Smooth muscle cell (in vitro differentiated cells): ENCODE measurements at regions not wholly inside any gene's neighbourhood (a gene's known extent, or its start where the extent isn't known, plus 50 kb on each side); places are given as distances from the start of the nearest gene placed in this dataset.

Source experiments
- DNase-seq: peaks from one replicate; lab custom pipeline; 2025; ENCODE audit not compliant: unreplicated experiment; lab: John Stamatoyannopoulos, UW
- H2AFZ ChIP-seq: fragments of 200-600 bp; sonication (generic); 2 replicates; pipeline ENCODE4 v1.6.0; 2016; ENCODE audit warnings: antibody characterized with exemption, low read depth, mild to moderate bottlenecking
- H3F3A ChIP-seq: fragments of 200-600 bp; sonication (generic); 2 replicates; pipeline ENCODE4 v1.6.0; 2017; ENCODE audit warnings: antibody characterized with exemption, low read depth
- H3K27ac ChIP-seq: fragments of 200-600 bp; sonication (generic); 2 replicates; pipeline ENCODE4 v1.5.1; 2016; ENCODE audit warnings: low read depth, mild to moderate bottlenecking
- H3K27me3 ChIP-seq: fragments of 200-600 bp; sonication (generic); 2 replicates; pipeline ENCODE4 v1.6.1; 2016; ENCODE audit warnings: low read depth, mild to moderate bottlenecking
- H3K36me3 ChIP-seq: fragments of 200-600 bp; sonication (generic); 2 replicates; pipeline ENCODE4 v1.5.1; 2016; ENCODE audit warnings: low read depth
- H3K4me1 ChIP-seq: fragments of 200-600 bp; sonication (generic); 2 replicates; pipeline ENCODE4 v1.5.1; 2016; ENCODE audit warnings: low read depth
- H3K4me2 ChIP-seq: fragments of 200-600 bp; sonication (generic); 2 replicates; pipeline ENCODE4 v1.6.0; 2016; ENCODE audit warnings: mild to moderate bottlenecking
- H3K4me3 ChIP-seq: fragments of 200-600 bp; sonication (generic); 2 replicates; pipeline ENCODE4 v1.5.1; 2016; ENCODE audit warnings: mild to moderate bottlenecking
- H3K79me2 ChIP-seq: fragments of 200-600 bp; sonication (generic); 2 replicates; pipeline ENCODE4 v1.6.0; 2016; ENCODE audit warnings: low read depth, mild to moderate bottlenecking
- H3K9ac ChIP-seq: fragments of 200-600 bp; sonication (generic); 2 replicates; pipeline ENCODE4 v1.6.0; 2016; ENCODE audit warnings: low read depth
- H3K9me3 ChIP-seq: fragments of 200-600 bp; sonication (generic); replicated peaks from 2 replicates; pipeline ENCODE4 v1.5.1; 2016; ENCODE audit warnings: low read depth
- H4K20me1 ChIP-seq: fragments of 200-600 bp; sonication (generic); 2 replicates; pipeline ENCODE4 v1.6.0; 2016; ENCODE audit warnings: low read depth
- WGBS: methylation state at CpG from one replicate; pipeline ENCODE4 v1.1.7; 2016; ENCODE audit warnings: low lambda C conversion rate; 5-methylcytosine and 5-hydroxymethylcytosine counted together
- TF ChIP-seq, protein P1 (sequence below): fragments of 200-600 bp; sonication (generic); IDR thresholded peaks from 2 replicates; pipeline ENCODE4 v1.5.1; 2017; ENCODE audit warnings: borderline replicate concordance, mild to moderate bottlenecking, antibody characterized with exemption; ENCODE audit not compliant: insufficient read depth, poor library complexity, severe bottlenecking

DNA sequence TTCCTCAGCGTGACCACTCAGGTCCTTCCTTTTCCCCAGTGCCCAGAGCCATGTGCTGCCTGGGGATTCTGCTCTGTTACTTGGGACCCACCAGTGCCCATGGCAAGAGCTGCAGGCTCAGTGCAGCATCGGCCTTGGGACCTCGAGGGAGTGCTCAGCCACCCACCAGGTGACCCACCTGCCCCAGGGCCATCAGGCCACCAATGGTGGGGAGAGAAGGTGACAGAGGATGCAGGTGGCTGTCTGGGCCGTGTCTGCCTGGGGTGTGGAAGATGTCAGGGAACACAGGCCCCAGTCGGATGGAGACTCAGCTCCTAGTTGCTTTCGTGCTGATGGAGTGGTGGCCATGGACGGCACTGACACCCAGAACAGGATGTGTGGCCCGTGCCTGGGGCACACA lies 104.7 kb upstream of the FAM20C start:
- H3F3A ChIP-seq: peaks cover 9% of the 10 kb centered on the region
- H3K4me2 ChIP-seq: no peak overlapping the region
- H2AFZ ChIP-seq: no peak overlapping the region
- H3K9me3 ChIP-seq: no peaks in the 10 kb centered on the region
- no peaks in the 10 kb centered on the region for H3K27me3 ChIP-seq
- no peak for DNase-seq
- peaks cover 31% of the 10 kb centered on the region for H3K4me1 ChIP-seq
- H3K36me3 ChIP-seq: no peaks in the 10 kb centered on the region
- H3K9ac ChIP-seq: no peak overlapping the region
- no peaks in the 10 kb centered on the region for H4K20me1 ChIP-seq
- 98% methylated on average over 8 of the region's 8 CpGs for WGBS
- H3K27ac ChIP-seq: no peak overlapping the region
- TF ChIP-seq, protein P1, sequence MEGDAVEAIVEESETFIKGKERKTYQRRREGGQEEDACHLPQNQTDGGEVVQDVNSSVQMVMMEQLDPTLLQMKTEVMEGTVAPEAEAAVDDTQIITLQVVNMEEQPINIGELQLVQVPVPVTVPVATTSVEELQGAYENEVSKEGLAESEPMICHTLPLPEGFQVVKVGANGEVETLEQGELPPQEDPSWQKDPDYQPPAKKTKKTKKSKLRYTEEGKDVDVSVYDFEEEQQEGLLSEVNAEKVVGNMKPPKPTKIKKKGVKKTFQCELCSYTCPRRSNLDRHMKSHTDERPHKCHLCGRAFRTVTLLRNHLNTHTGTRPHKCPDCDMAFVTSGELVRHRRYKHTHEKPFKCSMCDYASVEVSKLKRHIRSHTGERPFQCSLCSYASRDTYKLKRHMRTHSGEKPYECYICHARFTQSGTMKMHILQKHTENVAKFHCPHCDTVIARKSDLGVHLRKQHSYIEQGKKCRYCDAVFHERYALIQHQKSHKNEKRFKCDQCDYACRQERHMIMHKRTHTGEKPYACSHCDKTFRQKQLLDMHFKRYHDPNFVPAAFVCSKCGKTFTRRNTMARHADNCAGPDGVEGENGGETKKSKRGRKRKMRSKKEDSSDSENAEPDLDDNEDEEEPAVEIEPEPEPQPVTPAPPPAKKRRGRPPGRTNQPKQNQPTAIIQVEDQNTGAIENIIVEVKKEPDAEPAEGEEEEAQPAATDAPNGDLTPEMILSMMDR: no peak
- H3K4me3 ChIP-seq: no peak overlapping the region
- no peaks in the 10 kb centered on the region for H3K79me2 ChIP-seq

DNA sequence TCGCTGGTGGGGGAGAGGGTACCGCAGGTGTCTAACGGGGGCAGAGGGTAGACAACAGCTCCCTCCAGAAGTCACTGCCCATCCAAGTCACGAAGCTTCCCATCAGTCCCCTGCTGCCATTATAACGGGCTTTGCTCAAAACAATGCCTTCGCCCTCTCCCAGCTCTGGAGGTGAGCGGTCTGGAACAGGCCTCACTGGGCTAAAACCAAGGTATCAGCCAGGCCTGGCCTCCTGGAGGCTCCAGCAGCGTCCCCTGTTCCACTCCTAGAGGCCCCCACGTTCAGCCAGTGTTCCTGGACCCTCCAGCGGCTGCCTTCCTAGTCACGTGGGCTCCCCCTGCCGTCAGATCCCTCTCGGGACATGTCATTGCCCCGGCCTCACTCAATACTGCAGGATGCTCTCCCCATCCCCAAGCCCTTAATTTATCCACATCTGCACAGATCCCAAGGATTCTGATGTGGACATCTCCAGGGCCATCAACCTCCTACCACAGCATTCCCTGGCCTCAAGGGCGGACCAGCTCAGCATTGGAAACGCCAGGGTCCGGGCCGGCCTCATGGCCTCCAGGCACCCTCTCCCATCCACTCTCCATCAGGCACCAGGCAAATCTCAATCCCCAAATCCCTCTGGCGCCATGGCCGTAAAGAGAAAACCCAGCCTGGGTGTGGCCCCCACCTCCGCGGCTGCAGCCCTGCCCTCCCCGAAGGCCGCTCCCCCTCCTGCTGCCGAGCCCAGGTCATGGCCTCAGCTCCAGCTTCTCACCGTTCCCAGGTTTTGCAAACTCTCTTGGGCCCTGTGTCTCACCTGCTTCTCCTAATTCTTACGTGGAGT lies 104.1 kb upstream of the FAM20C start:
- Histone ChIP-seq H3K4me3 (no peak overlapping the region), H3K4me2 (peak overlapping the region; percentile 40), H3K9ac (no peak overlapping the region), H3K36me3 (no peaks in the 10 kb centered on the region), H4K20me1 (no peaks in the 10 kb centered on the region), H3K27me3 (no peaks in the 10 kb centered on the region), H3K27ac (peak overlapping the region; percentile 61), H2AFZ (no peak overlapping the region), H3K79me2 (no peaks in the 10 kb centered on the region), H3F3A (peaks cover 9% of the 10 kb centered on the region), H3K9me3 (no peaks in the 10 kb centered on the region), H3K4me1 (peaks cover 32% of the 10 kb centered on the region)
- TF ChIP-seq, protein P1: no peak
- WGBS: 76% methylated on average over 25 of the region's 27 CpGs
- DNase-seq: no peak

DNA sequence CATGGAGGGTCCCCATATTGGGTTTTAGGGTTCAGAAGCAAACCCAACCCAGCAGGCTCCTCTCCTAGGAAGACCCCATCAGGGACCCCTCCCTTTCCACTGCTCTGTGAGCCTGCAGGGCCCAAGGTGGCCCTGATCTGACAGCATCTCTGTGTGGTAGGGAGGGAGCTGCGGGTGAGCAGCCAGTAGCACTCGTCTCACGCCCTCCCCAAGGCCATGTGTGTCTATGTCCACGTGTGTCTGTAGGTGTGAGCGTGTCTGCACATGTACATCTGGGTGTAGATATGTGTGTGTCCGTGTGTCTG lies 103.5 kb upstream of the FAM20C start:
- Histone ChIP-seq H3K79me2 (no peaks in the 10 kb centered on the region), H3K4me2 (peak overlapping the region; percentile 40), H3K27me3 (no peaks in the 10 kb centered on the region), H2AFZ (no peak overlapping the region), H3K9me3 (no peaks in the 10 kb centered on the region), H4K20me1 (no peaks in the 10 kb centered on the region), H3K4me1 (peaks cover 32% of the 10 kb centered on the region), H3K9ac (no peak overlapping the region), H3K36me3 (no peaks in the 10 kb centered on the region), H3K4me3 (no peak overlapping the region), H3F3A (peaks cover 9% of the 10 kb centered on the region), H3K27ac (peak overlapping the region; percentile 61)
- TF ChIP-seq, protein P1: no peak
- DNase-seq: no peak
- WGBS: 72% methylated on average over 6 of the region's 6 CpGs
